ENCODE measurements at regions not wholly inside any gene's neighbourhood (a gene's known extent, or its start where the extent isn't known, plus 50 kb on each side); places are given as distances from the start of the nearest gene placed in this dataset.

GRCh38 chr10:78372806-78373205 is 339.1 kb downstream of the RPS24 start:
- Mint-ChIP-seq H3K4me1 (no peaks in the 10 kb centered on the region), H3K27me3 (peaks cover 4 to 7% of the 10 kb centered on the region in 2 donors), H3K36me3 (no peaks in the 10 kb centered on the region), H3K9me3 (no peaks in the 10 kb centered on the region), H3K4me3 (no peak overlapping the region), H3K27ac (no peak overlapping the region)
- Histone ChIP-seq H3K36me3 (ENCODE audit: insufficient read depth, low read length) (no peaks in the 10 kb centered on the region), H3K27me3 (ENCODE audit: insufficient read depth, low read length, poor library complexity, severe bottlenecking) (no peaks in the 10 kb centered on the region), H3K4me1 (ENCODE audit: insufficient read depth, low read length) (no peaks in the 10 kb centered on the region), H3K4me3 (ENCODE audit: low read length) (no peak overlapping the region), H3K27ac (ENCODE audit: low read depth, low read length) (no peak overlapping the region), H3K9me3 (ENCODE audit: low read length) (no peaks in the 10 kb centered on the region)
- DNase-seq, result no peak
- ChIA-PET CTCF (no interaction called here), POLR2A (no interaction called here)

GRCh38 chr10:78374331-78375028 is 340.8 kb downstream of the RPS24 start:
- H3K4me3 ChIP-seq (ENCODE audit: low read length), result no peak overlapping the region
- no peaks in the 10 kb centered on the region for H3K36me3 Mint-ChIP-seq
- DNase-seq, result no peak
- no peaks in the 10 kb centered on the region for H3K36me3 ChIP-seq (ENCODE audit: insufficient read depth, low read length)
- CTCF ChIA-PET, result no interaction called here
- H3K4me3 Mint-ChIP-seq, result no peak overlapping the region
- H3K27me3 ChIP-seq (ENCODE audit: insufficient read depth, low read length, poor library complexity, severe bottlenecking), result no peaks in the 10 kb centered on the region
- H3K9me3 ChIP-seq (ENCODE audit: low read length), result no peaks in the 10 kb centered on the region
- peaks cover 4 to 6% of the 10 kb centered on the region in 2 donors for H3K27me3 Mint-ChIP-seq
- no peaks in the 10 kb centered on the region for H3K4me1 ChIP-seq (ENCODE audit: insufficient read depth, low read length)
- peak overlapping the region in 1 of 8 donors; percentile 44 for H3K27ac Mint-ChIP-seq
- no peaks in the 10 kb centered on the region for H3K4me1 Mint-ChIP-seq
- H3K9me3 Mint-ChIP-seq, result peaks cover 0 to 1% (median 0%) of the 10 kb centered on the region in 5 donors
- no peak overlapping the region for H3K27ac ChIP-seq (ENCODE audit: low read depth, low read length)
- POLR2A ChIA-PET, result no interaction called here

GRCh38 chr10:78375854-78376785 is 342.5 kb downstream of the RPS24 start:
- peaks cover 0 to 2% (median 0%) of the 10 kb centered on the region in 5 donors for H3K9me3 Mint-ChIP-seq

GRCh38 chr10:78377356-78377755 is 343.7 kb downstream of the RPS24 start:
- Histone ChIP-seq H3K9me3 (ENCODE audit: low read length) (no peaks in the 10 kb centered on the region), H3K27ac (ENCODE audit: low read depth, low read length) (no peak overlapping the region), H3K4me1 (ENCODE audit: insufficient read depth, low read length) (no peaks in the 10 kb centered on the region), H3K27me3 (ENCODE audit: insufficient read depth, low read length, poor library complexity, severe bottlenecking) (no peaks in the 10 kb centered on the region), H3K36me3 (ENCODE audit: insufficient read depth, low read length) (no peaks in the 10 kb centered on the region), H3K4me3 (ENCODE audit: low read length) (no peak overlapping the region)
- H3K36me3 Mint-ChIP-seq, result peaks cover 0 to 2% (median 0%) of the 10 kb centered on the region in 3 donors
- DNase-seq, result no peak
- ChIA-PET POLR2A (no interaction called here), CTCF (no interaction called here)
- no peak overlapping the region for H3K27ac Mint-ChIP-seq
- H3K9me3 Mint-ChIP-seq, result peaks cover 0 to 2% (median 0%) of the 10 kb centered on the region in 5 donors
- peaks cover 7 to 18% of the 10 kb centered on the region in 2 donors for H3K27me3 Mint-ChIP-seq
- no peak overlapping the region for H3K4me3 Mint-ChIP-seq
- H3K4me1 Mint-ChIP-seq, result no peaks in the 10 kb centered on the region

More at GRCh38 chr10:78375854-78376785, 342.5 kb downstream of the RPS24 start:
- no peak overlapping the region for H3K27ac Mint-ChIP-seq
- Histone ChIP-seq H3K4me3 (ENCODE audit: low read length) (no peak overlapping the region), H3K4me1 (ENCODE audit: insufficient read depth, low read length) (no peaks in the 10 kb centered on the region), H3K27ac (ENCODE audit: low read depth, low read length) (no peak overlapping the region), H3K9me3 (ENCODE audit: low read length) (no peaks in the 10 kb centered on the region), H3K27me3 (ENCODE audit: insufficient read depth, low read length, poor library complexity, severe bottlenecking) (no peaks in the 10 kb centered on the region), H3K36me3 (ENCODE audit: insufficient read depth, low read length) (no peaks in the 10 kb centered on the region)
- ChIA-PET CTCF (no interaction called here), POLR2A (no interaction called here)
- no peaks in the 10 kb centered on the region for H3K4me1 Mint-ChIP-seq
- H3K27me3 Mint-ChIP-seq, result peaks cover 5 to 10% of the 10 kb centered on the region in 2 donors
- H3K36me3 Mint-ChIP-seq, result peaks cover 0 to 2% (median 0%) of the 10 kb centered on the region in 3 donors
- no peak for DNase-seq
- H3K4me3 Mint-ChIP-seq, result no peak overlapping the region

- POLR2A ChIA-PET, result no interaction called here
- Histone ChIP-seq H3K36me3 (ENCODE audit: insufficient read depth, low read length) (no peaks in the 10 kb centered on the region), H3K9me3 (ENCODE audit: low read length) (no peaks in the 10 kb centered on the region), H3K4me1 (ENCODE audit: insufficient read depth, low read length) (no peaks in the 10 kb centered on the region), H3K27ac (ENCODE audit: low read depth, low read length) (no peak overlapping the region), H3K4me3 (ENCODE audit: low read length) (no peak overlapping the region), H3K27me3 (ENCODE audit: insufficient read depth, low read length, poor library complexity, severe bottlenecking) (no peaks in the 10 kb centered on the region)
- H3K27me3 Mint-ChIP-seq, result peaks cover 10 to 24% of the 10 kb centered on the region in 2 donors
- peaks cover 0 to 2% (median 0%) of the 10 kb centered on the region in 5 donors for H3K9me3 Mint-ChIP-seq
- H3K4me1 Mint-ChIP-seq, result no peaks in the 10 kb centered on the region
- CTCF ChIA-PET, result no interaction called here
- H3K4me3 Mint-ChIP-seq, result no peak overlapping the region
- H3K27ac Mint-ChIP-seq, result no peak overlapping the region
- H3K36me3 Mint-ChIP-seq, result peaks cover 0 to 2% (median 0%) of the 10 kb centered on the region in 3 donors
- DNase-seq, result no peak
Observed at GRCh38 chr10:78378192-78378591, 344.5 kb downstream of the RPS24 start.

GRCh38 chr10:78381107-78381506 is 347.4 kb downstream of the RPS24 start:
- Histone ChIP-seq H3K27me3 (ENCODE audit: insufficient read depth, low read length, poor library complexity, severe bottlenecking) (no peaks in the 10 kb centered on the region), H3K27ac (ENCODE audit: low read depth, low read length) (no peak overlapping the region), H3K9me3 (ENCODE audit: low read length) (no peaks in the 10 kb centered on the region), H3K4me1 (ENCODE audit: insufficient read depth, low read length) (no peaks in the 10 kb centered on the region), H3K36me3 (ENCODE audit: insufficient read depth, low read length) (no peaks in the 10 kb centered on the region), H3K4me3 (ENCODE audit: low read length) (no peak overlapping the region)
- Mint-ChIP-seq H3K4me1 (no peaks in the 10 kb centered on the region), H3K27me3 (peaks cover 10 to 31% of the 10 kb centered on the region in 2 donors), H3K4me3 (no peak overlapping the region), H3K27ac (no peak overlapping the region), H3K9me3 (peaks cover 0 to 2% (median 0%) of the 10 kb centered on the region in 5 donors), H3K36me3 (peaks cover 0 to 2% (median 0%) of the 10 kb centered on the region in 3 donors)
- DNase-seq, result no peak
- CTCF ChIA-PET, result no interaction called here
- POLR2A ChIA-PET, result no interaction called here

- CTCF ChIA-PET, result no interaction called here
- no peak for DNase-seq
- H3K27me3 Mint-ChIP-seq, result peaks cover 10 to 30% of the 10 kb centered on the region in 2 donors
- Histone ChIP-seq H3K4me3 (ENCODE audit: low read length) (no peak overlapping the region), H3K27ac (ENCODE audit: low read depth, low read length) (no peak overlapping the region), H3K27me3 (ENCODE audit: insufficient read depth, low read length, poor library complexity, severe bottlenecking) (no peaks in the 10 kb centered on the region), H3K9me3 (ENCODE audit: low read length) (no peaks in the 10 kb centered on the region), H3K36me3 (ENCODE audit: insufficient read depth, low read length) (no peaks in the 10 kb centered on the region), H3K4me1 (ENCODE audit: insufficient read depth, low read length) (no peaks in the 10 kb centered on the region)
- no peak overlapping the region for H3K4me3 Mint-ChIP-seq
- peaks cover 0 to 2% (median 0%) of the 10 kb centered on the region in 3 donors for H3K36me3 Mint-ChIP-seq
- H3K4me1 Mint-ChIP-seq, result no peaks in the 10 kb centered on the region
- no peak overlapping the region for H3K27ac Mint-ChIP-seq
- POLR2A ChIA-PET, result no interaction called here
- H3K9me3 Mint-ChIP-seq, result peaks cover 0 to 2% (median 0%) of the 10 kb centered on the region in 5 donors
Observed at GRCh38 chr10:78382047-78382446, 348.4 kb downstream of the RPS24 start.

- Histone ChIP-seq H3K4me3 (ENCODE audit: low read length) (no peak overlapping the region), H3K27me3 (ENCODE audit: insufficient read depth, low read length, poor library complexity, severe bottlenecking) (no peaks in the 10 kb centered on the region), H3K27ac (ENCODE audit: low read depth, low read length) (no peak overlapping the region), H3K36me3 (ENCODE audit: insufficient read depth, low read length) (no peaks in the 10 kb centered on the region), H3K9me3 (ENCODE audit: low read length) (no peaks in the 10 kb centered on the region), H3K4me1 (ENCODE audit: insufficient read depth, low read length) (no peaks in the 10 kb centered on the region)
- Mint-ChIP-seq H3K9me3 (peaks cover 0 to 2% (median 0%) of the 10 kb centered on the region in 5 donors), H3K27me3 (peaks cover 7 to 35% of the 10 kb centered on the region in 2 donors), H3K4me3 (no peak overlapping the region), H3K4me1 (no peaks in the 10 kb centered on the region), H3K27ac (no peak overlapping the region), H3K36me3 (peaks cover 0 to 2% (median 0%) of the 10 kb centered on the region in 3 donors)
- POLR2A ChIA-PET, result no interaction called here
- CTCF ChIA-PET, result no interaction called here
- DNase-seq, result no peak
Observed at GRCh38 chr10:78382772-78383171, 349.1 kb downstream of the RPS24 start.

All from CD8-positive, alpha-beta memory T cell (primary cell).